Endothelial cell (in vitro differentiated cells): ENCODE measurements at regions not wholly inside any gene's neighbourhood (a gene's known extent, or its start where the extent isn't known, plus 50 kb on each side); places are given as distances from the start of the nearest gene placed in this dataset.

Source experiments
- DNase-seq: peaks from one replicate; pipeline ENCODE4 v3.0.0; 2021; ENCODE audit warnings: low spot score
- H3K27ac Mint-ChIP-seq: one replicate; pipeline ENCODE4 v1.8.0; 2021; ENCODE audit warnings: mixed read lengths, inconsistent platforms; ENCODE audit not compliant: unreplicated experiment
- H3K27me3 Mint-ChIP-seq: one replicate; pipeline ENCODE4 v1.8.0; 2021; ENCODE audit warnings: mild to moderate bottlenecking, moderate library complexity, mixed read lengths, inconsistent platforms; ENCODE audit not compliant: unreplicated experiment
- H3K36me3 Mint-ChIP-seq: one replicate; pipeline ENCODE4 v1.8.0; 2021; ENCODE audit warnings: mild to moderate bottlenecking, low read depth, mixed read lengths, inconsistent platforms; ENCODE audit not compliant: unreplicated experiment
- H3K4me1 Mint-ChIP-seq: one replicate; pipeline ENCODE4 v1.8.0; 2021; ENCODE audit warnings: mild to moderate bottlenecking, mixed read lengths, inconsistent platforms; ENCODE audit not compliant: unreplicated experiment
- H3K4me3 Mint-ChIP-seq: one replicate; pipeline ENCODE4 v1.8.0; 2021; ENCODE audit warnings: mild to moderate bottlenecking, mixed read lengths, inconsistent platforms; ENCODE audit not compliant: unreplicated experiment
- H3K9me3 Mint-ChIP-seq: one replicate; pipeline ENCODE4 v1.8.0; 2021; ENCODE audit warnings: mixed read lengths, inconsistent platforms; ENCODE audit not compliant: unreplicated experiment
- TF ChIP-seq, protein P1 (sequence below): fragments of 200-600 bp; sonication (generic); IDR thresholded peaks from one replicate; pipeline ENCODE4 v1.5.0; 2021; ENCODE audit warnings: antibody characterized with exemption; ENCODE audit not compliant: unreplicated experiment

- Mint-ChIP-seq H3K27ac (no peak overlapping the region), H3K4me1 (peaks cover 5% of the 10 kb centered on the region), H3K27me3 (peaks cover 2% of the 10 kb centered on the region), H3K36me3 (no peaks in the 10 kb centered on the region), H3K9me3 (no peaks in the 10 kb centered on the region), H3K4me3 (no peak overlapping the region)
- TF ChIP-seq, protein P1, sequence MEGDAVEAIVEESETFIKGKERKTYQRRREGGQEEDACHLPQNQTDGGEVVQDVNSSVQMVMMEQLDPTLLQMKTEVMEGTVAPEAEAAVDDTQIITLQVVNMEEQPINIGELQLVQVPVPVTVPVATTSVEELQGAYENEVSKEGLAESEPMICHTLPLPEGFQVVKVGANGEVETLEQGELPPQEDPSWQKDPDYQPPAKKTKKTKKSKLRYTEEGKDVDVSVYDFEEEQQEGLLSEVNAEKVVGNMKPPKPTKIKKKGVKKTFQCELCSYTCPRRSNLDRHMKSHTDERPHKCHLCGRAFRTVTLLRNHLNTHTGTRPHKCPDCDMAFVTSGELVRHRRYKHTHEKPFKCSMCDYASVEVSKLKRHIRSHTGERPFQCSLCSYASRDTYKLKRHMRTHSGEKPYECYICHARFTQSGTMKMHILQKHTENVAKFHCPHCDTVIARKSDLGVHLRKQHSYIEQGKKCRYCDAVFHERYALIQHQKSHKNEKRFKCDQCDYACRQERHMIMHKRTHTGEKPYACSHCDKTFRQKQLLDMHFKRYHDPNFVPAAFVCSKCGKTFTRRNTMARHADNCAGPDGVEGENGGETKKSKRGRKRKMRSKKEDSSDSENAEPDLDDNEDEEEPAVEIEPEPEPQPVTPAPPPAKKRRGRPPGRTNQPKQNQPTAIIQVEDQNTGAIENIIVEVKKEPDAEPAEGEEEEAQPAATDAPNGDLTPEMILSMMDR, result no peak
- DNase-seq, result no peak
Measured at GRCh38 chr20:41696428-41696827, 78.3 kb upstream of the CHD6 start.

DNA sequence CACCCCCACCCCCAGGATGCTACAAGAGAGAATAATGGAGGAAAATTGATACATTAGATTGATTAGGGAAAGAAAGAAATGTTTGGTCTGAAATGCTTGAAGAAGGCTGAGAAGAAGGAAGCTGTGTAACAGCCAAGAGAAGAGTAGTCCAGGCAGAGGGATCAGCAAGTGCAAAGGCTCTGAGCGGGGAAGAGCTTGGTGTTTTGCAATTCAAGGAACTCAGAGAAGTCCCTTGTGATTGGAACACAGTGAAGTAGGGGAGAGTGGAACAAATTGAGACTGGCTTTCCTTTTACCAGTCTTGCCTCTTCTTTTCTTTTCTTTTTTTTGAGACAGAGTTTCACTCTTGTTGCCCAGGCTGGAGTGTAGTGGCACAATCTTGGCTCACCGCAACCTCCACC, 76.6 kb upstream of the CHD6 start:
- Mint-ChIP-seq H3K4me1 (peaks cover 5% of the 10 kb centered on the region), H3K4me3 (peak overlapping the region; percentile 6), H3K27ac (no peak overlapping the region), H3K9me3 (no peaks in the 10 kb centered on the region), H3K36me3 (no peaks in the 10 kb centered on the region), H3K27me3 (no peaks in the 10 kb centered on the region)
- DNase-seq, result no peak
- TF ChIP-seq, protein P1, result no peak

- Mint-ChIP-seq H3K27me3 (no peaks in the 10 kb centered on the region), H3K9me3 (no peaks in the 10 kb centered on the region), H3K4me1 (peaks cover 5% of the 10 kb centered on the region), H3K4me3 (peak overlapping the region; percentile 94), H3K36me3 (no peaks in the 10 kb centered on the region), H3K27ac (peak overlapping the region; percentile 77)
- TF ChIP-seq, protein P1, result no peak
- DNase-seq, result peak; percentile 60
Measured at GRCh38 chr20:41693136-41693979, 75.2 kb upstream of the CHD6 start.

DNA sequence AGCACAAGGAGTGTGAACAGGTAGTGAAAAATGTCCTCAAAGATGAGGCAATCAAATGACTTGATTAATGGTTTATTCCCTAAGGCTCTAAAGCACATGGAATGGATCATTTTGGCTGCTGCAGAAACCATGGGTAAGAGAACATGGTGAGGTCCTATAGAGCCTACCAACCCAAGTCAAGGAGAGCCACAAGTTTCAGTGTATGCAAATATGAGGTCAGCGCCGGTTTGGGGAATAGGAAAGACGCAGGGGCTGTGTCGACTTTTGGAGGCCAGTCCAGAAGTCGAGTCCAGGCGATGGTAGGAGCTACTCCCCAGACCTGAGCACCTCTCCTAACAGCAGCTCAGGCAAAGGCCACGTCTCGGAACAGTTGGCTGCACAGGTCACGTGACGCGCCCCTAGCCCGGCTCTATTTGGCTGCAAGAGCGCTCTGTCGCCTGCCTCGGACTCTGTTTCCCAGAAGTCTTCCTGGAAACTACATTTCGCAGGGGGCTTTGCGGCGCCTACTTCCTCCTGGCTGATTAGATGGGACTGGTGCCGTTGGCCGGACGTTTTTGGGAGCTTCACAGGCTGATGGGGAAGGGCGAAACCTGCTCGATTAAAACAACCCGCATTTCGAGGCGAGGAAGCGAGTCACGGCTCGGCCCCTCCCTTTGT, 74.4 kb upstream of the CHD6 start:
- H3K4me3 Mint-ChIP-seq, result peak overlapping the region; percentile 94
- H3K9me3 Mint-ChIP-seq, result no peaks in the 10 kb centered on the region
- no peaks in the 10 kb centered on the region for H3K36me3 Mint-ChIP-seq
- H3K27me3 Mint-ChIP-seq, result no peaks in the 10 kb centered on the region
- TF ChIP-seq, protein P1, result no peak
- peaks cover 5% of the 10 kb centered on the region for H3K4me1 Mint-ChIP-seq
- H3K27ac Mint-ChIP-seq, result peak overlapping the region; percentile 77
- DNase-seq, result peak; percentile 74

- no peak overlapping the region for H3K27ac Mint-ChIP-seq
- peaks cover 5% of the 10 kb centered on the region for H3K4me1 Mint-ChIP-seq
- H3K9me3 Mint-ChIP-seq, result no peaks in the 10 kb centered on the region
- no peak for DNase-seq
- no peak overlapping the region for H3K4me3 Mint-ChIP-seq
- TF ChIP-seq, protein P1, result no peak
- no peaks in the 10 kb centered on the region for H3K36me3 Mint-ChIP-seq
- H3K27me3 Mint-ChIP-seq, result no peaks in the 10 kb centered on the region
Measured at GRCh38 chr20:41691443-41691842, 73.3 kb upstream of the CHD6 start.
